Parathyroid adenoma (tissue), 2 donors: ENCODE measurements at regions not wholly inside any gene's neighbourhood (a gene's known extent, or its start where the extent isn't known, plus 50 kb on each side); places are given as distances from the start of the nearest gene placed in this dataset.

Source experiments
- H2AFZ ChIP-seq: fragments of 300-600 bp; sonication (generic); one replicate; pipeline ENCODE4 v1.7.0; 2017; ENCODE audit warnings: antibody characterized with exemption, mild to moderate bottlenecking
- H3K27ac ChIP-seq: fragments of 300-600 bp; sonication (generic); one replicate; pipeline ENCODE4 v1.7.0; 2017
- H3K27me3 ChIP-seq: fragments of 300-600 bp; sonication (generic); one replicate; pipeline ENCODE4 v1.7.0; 2017; ENCODE audit warnings: low read length; ENCODE audit not compliant: control insufficient read depth, insufficient read depth
- H3K36me3 ChIP-seq: fragments of 300-600 bp; sonication (generic); one replicate; pipeline ENCODE4 v1.7.0; 2017; ENCODE audit warnings: low read length; ENCODE audit not compliant: control insufficient read depth, insufficient read depth
- H3K4me1 ChIP-seq: fragments of 300-600 bp; sonication (generic); one replicate; pipeline ENCODE4 v1.7.0; 2017; ENCODE audit warnings: control low read depth
- H3K4me2 ChIP-seq: fragments of 300-600 bp; sonication (generic); one replicate; pipeline ENCODE4 v1.7.0; 2017; ENCODE audit warnings: low read length
- H3K4me3 ChIP-seq: fragments of 300-600 bp; sonication (generic); one replicate; pipeline ENCODE4 v1.7.0; 2017; ENCODE audit warnings: low read depth, low read length
- H3K79me2 ChIP-seq: fragments of 300-600 bp; sonication (generic); one replicate; pipeline ENCODE4 v1.7.0; 2017; ENCODE audit warnings: control low read depth
- H3K9ac ChIP-seq: fragments of 300-600 bp; sonication (generic); one replicate; pipeline ENCODE4 v1.7.0; 2017; ENCODE audit warnings: mild to moderate bottlenecking
- H3K9me3 ChIP-seq: fragments of 300-600 bp; sonication (generic); one replicate; pipeline ENCODE4 v1.7.0; 2017; ENCODE audit warnings: low read length; ENCODE audit not compliant: control insufficient read depth
- TF ChIP-seq, protein P1 (sequence below): fragments of 300-600 bp; sonication (generic); IDR thresholded peaks from one replicate; pipeline ENCODE4 v1.7.0; 2017; ENCODE audit warnings: antibody characterized with exemption, mild to moderate bottlenecking
- donor health status: primary hyperparathyroidism.

DNA sequence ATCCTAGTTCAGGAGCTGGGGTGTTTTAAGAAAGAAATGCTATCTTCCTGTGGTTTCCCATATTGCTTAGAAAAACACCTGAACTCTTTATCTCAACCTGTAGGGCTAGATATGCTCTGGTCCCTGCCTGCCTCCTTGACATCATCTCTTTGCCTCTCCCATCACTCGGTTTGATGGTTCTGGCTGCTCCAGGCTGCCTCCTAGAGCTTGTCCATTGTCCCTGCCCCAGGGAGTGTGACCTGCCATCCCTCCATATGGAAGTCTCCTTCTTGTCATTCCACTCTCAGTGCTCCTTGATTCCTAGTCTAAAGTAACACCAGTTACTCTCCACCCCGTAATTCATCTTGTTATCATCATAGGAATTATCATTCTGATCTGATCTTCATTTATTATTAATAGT is 369.0 kb upstream of the EEF2KMT start:
- H3K4me3 ChIP-seq: no peak overlapping the region
- TF ChIP-seq, protein P1, sequence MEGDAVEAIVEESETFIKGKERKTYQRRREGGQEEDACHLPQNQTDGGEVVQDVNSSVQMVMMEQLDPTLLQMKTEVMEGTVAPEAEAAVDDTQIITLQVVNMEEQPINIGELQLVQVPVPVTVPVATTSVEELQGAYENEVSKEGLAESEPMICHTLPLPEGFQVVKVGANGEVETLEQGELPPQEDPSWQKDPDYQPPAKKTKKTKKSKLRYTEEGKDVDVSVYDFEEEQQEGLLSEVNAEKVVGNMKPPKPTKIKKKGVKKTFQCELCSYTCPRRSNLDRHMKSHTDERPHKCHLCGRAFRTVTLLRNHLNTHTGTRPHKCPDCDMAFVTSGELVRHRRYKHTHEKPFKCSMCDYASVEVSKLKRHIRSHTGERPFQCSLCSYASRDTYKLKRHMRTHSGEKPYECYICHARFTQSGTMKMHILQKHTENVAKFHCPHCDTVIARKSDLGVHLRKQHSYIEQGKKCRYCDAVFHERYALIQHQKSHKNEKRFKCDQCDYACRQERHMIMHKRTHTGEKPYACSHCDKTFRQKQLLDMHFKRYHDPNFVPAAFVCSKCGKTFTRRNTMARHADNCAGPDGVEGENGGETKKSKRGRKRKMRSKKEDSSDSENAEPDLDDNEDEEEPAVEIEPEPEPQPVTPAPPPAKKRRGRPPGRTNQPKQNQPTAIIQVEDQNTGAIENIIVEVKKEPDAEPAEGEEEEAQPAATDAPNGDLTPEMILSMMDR: no peak
- no peaks in the 10 kb centered on the region for H3K27me3 ChIP-seq
- H2AFZ ChIP-seq: no peak overlapping the region
- no peak overlapping the region for H3K9ac ChIP-seq
- no peak overlapping the region for H3K4me2 ChIP-seq
- no peaks in the 10 kb centered on the region for H3K36me3 ChIP-seq
- no peaks in the 10 kb centered on the region for H3K9me3 ChIP-seq
- no peaks in the 10 kb centered on the region for H3K79me2 ChIP-seq
- H3K4me1 ChIP-seq: no peaks in the 10 kb centered on the region
- H3K27ac ChIP-seq: no peak overlapping the region

GRCh38 chr16:5465714-5466113 is 368.1 kb upstream of the EEF2KMT start:
- H3K27me3 ChIP-seq: no peaks in the 10 kb centered on the region
- H2AFZ ChIP-seq: no peak overlapping the region
- no peak overlapping the region for H3K27ac ChIP-seq
- H3K36me3 ChIP-seq: no peaks in the 10 kb centered on the region
- H3K4me2 ChIP-seq: no peak overlapping the region
- TF ChIP-seq, protein P1: no peak
- H3K79me2 ChIP-seq: no peaks in the 10 kb centered on the region
- H3K9ac ChIP-seq: no peak overlapping the region
- no peaks in the 10 kb centered on the region for H3K9me3 ChIP-seq
- no peak overlapping the region for H3K4me3 ChIP-seq
- no peaks in the 10 kb centered on the region for H3K4me1 ChIP-seq

- no peak overlapping the region for H3K4me3 ChIP-seq
- H3K4me2 ChIP-seq: no peak overlapping the region
- no peak overlapping the region for H3K9ac ChIP-seq
- H3K27ac ChIP-seq: no peak overlapping the region
- no peaks in the 10 kb centered on the region for H3K36me3 ChIP-seq
- no peak overlapping the region for H2AFZ ChIP-seq
- TF ChIP-seq, protein P1: no peak
- H3K79me2 ChIP-seq: no peaks in the 10 kb centered on the region
- H3K27me3 ChIP-seq: no peaks in the 10 kb centered on the region
- no peaks in the 10 kb centered on the region for H3K9me3 ChIP-seq
- H3K4me1 ChIP-seq: no peaks in the 10 kb centered on the region
Observed at GRCh38 chr16:5463820-5464219, 366.2 kb upstream of the EEF2KMT start.

- Histone ChIP-seq H3K4me1 (no peaks in the 10 kb centered on the region), H3K4me2 (no peak overlapping the region), H3K79me2 (no peaks in the 10 kb centered on the region), H3K27ac (no peak overlapping the region), H3K36me3 (no peaks in the 10 kb centered on the region), H2AFZ (no peak overlapping the region), H3K27me3 (no peaks in the 10 kb centered on the region), H3K9ac (no peak overlapping the region), H3K9me3 (no peaks in the 10 kb centered on the region), H3K4me3 (no peak overlapping the region)
- TF ChIP-seq, protein P1: no peak
Observed at GRCh38 chr16:5461574-5461973, 364.0 kb upstream of the EEF2KMT start.

DNA sequence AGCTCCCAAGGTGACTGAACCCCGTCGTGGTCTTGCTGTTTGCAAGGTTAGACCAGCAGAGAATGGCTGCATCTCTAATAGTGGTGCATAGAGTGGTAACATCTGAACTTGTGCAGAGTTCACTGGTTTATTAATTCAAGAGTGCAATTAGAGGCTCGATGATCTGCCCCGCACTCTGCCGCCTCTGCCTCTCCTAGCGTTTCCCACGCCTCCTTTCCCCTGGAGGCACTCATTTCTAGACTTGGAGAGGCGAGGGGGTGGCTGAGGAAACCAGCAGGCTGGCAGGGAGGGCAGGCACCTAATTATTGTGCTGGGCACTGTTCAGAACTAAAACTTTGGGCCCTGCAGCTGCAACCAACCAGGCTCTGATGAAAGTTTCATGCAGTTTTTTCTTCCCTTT is 363.5 kb upstream of the EEF2KMT start:
- H3K4me3 ChIP-seq: no peak overlapping the region
- H3K27ac ChIP-seq: no peak overlapping the region
- no peaks in the 10 kb centered on the region for H3K4me1 ChIP-seq
- H2AFZ ChIP-seq: no peak overlapping the region
- H3K9ac ChIP-seq: no peak overlapping the region
- no peaks in the 10 kb centered on the region for H3K79me2 ChIP-seq
- TF ChIP-seq, protein P1: no peak
- H3K9me3 ChIP-seq: no peaks in the 10 kb centered on the region
- H3K27me3 ChIP-seq: no peaks in the 10 kb centered on the region
- H3K4me2 ChIP-seq: no peak overlapping the region
- H3K36me3 ChIP-seq: no peaks in the 10 kb centered on the region
